CD4-positive, alpha-beta T cell (primary cell): ENCODE measurements at regions not wholly inside any gene's neighbourhood (a gene's known extent, or its start where the extent isn't known, plus 50 kb on each side); places are given as distances from the start of the nearest gene placed in this dataset.

Experiments
- ATAC-seq: fragments of 200-7000 bp; cut with Tn5 transposase; one replicate; pipeline ENCODE4 v1.10.0; 2022; ENCODE audit warnings: mild to moderate bottlenecking; ENCODE audit not compliant: poor library complexity
- CTCF ChIA-PET: fragments of 350-600 bp; sonication (Branson Sonifier 250); formaldehyde crosslinking; loops from one replicate; lab custom pipeline; 2021; ENCODE audit warnings: antibody characterized with exemption, inconsistent platforms; lab: Charles Lee
- POLR2A ChIA-PET: fragments of 350-600 bp; sonication (Branson Sonifier 250); formaldehyde crosslinking; loops from one replicate; lab custom pipeline; 2021; ENCODE audit warnings: antibody characterized with exemption, inconsistent platforms; lab: Charles Lee
- DNase-seq, 14 experiments: peaks; one replicate each; pipeline ENCODE4 v3.0.0-alpha.2; 2013 to 2020; ENCODE audit warnings: mixed read lengths in 2 of 14
- H3K27ac ChIP-seq, 2 donors: one replicate each; pipeline versions ENCODE4 v1.5.1 to v1.7.0; 2013; ENCODE audit warnings: low read length in 2 of 2, low read depth in 1 of 2, mild to moderate bottlenecking in 1 of 2
- H3K27me3 ChIP-seq, 2 experiments: 1 replicate in 1 of 2; 2 replicates in 1 of 2; pipeline versions ENCODE4 v1.6.1 to v1.7.0; 2013; ENCODE audit warnings: low read length in 2 of 2, control low read depth in 1 of 2, mild to moderate bottlenecking in 1 of 2, moderate library complexity in 1 of 2; ENCODE audit not compliant: insufficient read depth in 2 of 2, control insufficient read depth in 1 of 2
- H3K36me3 ChIP-seq: one replicate; pipeline ENCODE4 v1.6.1; 2013; ENCODE audit warnings: low read length, control low read depth; ENCODE audit not compliant: insufficient read depth
- H3K4me1 ChIP-seq: one replicate; pipeline ENCODE4 v1.6.1; 2013; ENCODE audit warnings: low read length, control low read depth; ENCODE audit not compliant: insufficient read depth
- H3K4me3 ChIP-seq: one replicate; pipeline ENCODE4 v1.5.1; 2013; ENCODE audit warnings: mild to moderate bottlenecking, low read length, moderate library complexity
- H3K9me3 ChIP-seq, 2 experiments: 1 replicate in 1 of 2; 2 replicates in 1 of 2; pipeline versions ENCODE4 v1.6.1 to v1.7.0; 2013; ENCODE audit warnings: low read length in 2 of 2, mild to moderate bottlenecking in 2 of 2, control low read depth in 1 of 2, moderate library complexity in 1 of 2; ENCODE audit not compliant: control insufficient read depth in 1 of 2, insufficient read depth in 1 of 2
- H3K27ac Mint-ChIP-seq: one replicate; pipeline ENCODE4 v1.8.0; 2020; ENCODE audit warnings: mixed read lengths
- H3K27me3 Mint-ChIP-seq: one replicate; pipeline ENCODE4 v1.8.0; 2021; ENCODE audit warnings: mixed read lengths
- H3K36me3 Mint-ChIP-seq: one replicate; pipeline ENCODE4 v1.8.0; 2021; ENCODE audit warnings: low read depth, mixed read lengths
- H3K4me1 Mint-ChIP-seq: one replicate; pipeline ENCODE4 v1.8.0; 2021; ENCODE audit warnings: low read depth, mixed read lengths
- H3K4me3 Mint-ChIP-seq: one replicate; pipeline ENCODE4 v1.8.0; 2020; ENCODE audit warnings: mild to moderate bottlenecking, mixed read lengths
- H3K9me3 Mint-ChIP-seq: one replicate; pipeline ENCODE4 v1.8.0; 2020; ENCODE audit warnings: mixed read lengths
- CTCF ChIP-seq: fragments of 200-600 bp; IDR thresholded peaks from one replicate; pipeline ENCODE4 v1.8.0; 2022; ENCODE audit warnings: antibody characterized with exemption, mild to moderate bottlenecking
- intact Hi-C, 2 experiments: fragments of 100-400 bp; cut with DNase I in 1 of 2; cut with micrococcal nuclease in 1 of 2; formaldehyde crosslinking; loops; one replicate each; pipeline versions ENCODE4 v1.15.1 to v1.9.0; 2023 to 2025; cut with DNase I, micrococcal nuclease

GRCh38 chr2:138871312-138871711 lies 91.1 kb upstream of the NXPH2 start:
- no peak overlapping the region for H3K4me3 Mint-ChIP-seq

GRCh38 chr2:138867341-138867740 lies 87.2 kb upstream of the NXPH2 start:
- Mint-ChIP-seq H3K27me3 (no peaks in the 10 kb centered on the region), H3K36me3 (no peaks in the 10 kb centered on the region), H3K27ac (no peak overlapping the region), H3K9me3 (no peaks in the 10 kb centered on the region), H3K4me1 (no peaks in the 10 kb centered on the region), H3K4me3 (no peak overlapping the region)
- ChIA-PET CTCF (no interaction called here), POLR2A (no interaction called here)
- Histone ChIP-seq H3K27ac (no peak overlapping the region), H3K9me3 (no peaks in the 10 kb centered on the region), H3K27me3 (no peaks in the 10 kb centered on the region), H3K36me3 (no peaks in the 10 kb centered on the region), H3K4me3 (no peak overlapping the region), H3K4me1 (no peaks in the 10 kb centered on the region)
- intact Hi-C loops, result no loop called here
- ATAC-seq (no peak), DNase-seq (no peak)
- no peak for TF ChIP-seq CTCF

More at GRCh38 chr2:138871312-138871711, 91.1 kb upstream of the NXPH2 start:
- no peaks in the 10 kb centered on the region for H3K27me3 Mint-ChIP-seq
- DNase-seq, result no peak
- ATAC-seq, result no peak
- no peak overlapping the region for H3K27ac Mint-ChIP-seq
- H3K9me3 Mint-ChIP-seq, result no peaks in the 10 kb centered on the region
- Histone ChIP-seq H3K27ac (no peak overlapping the region), H3K36me3 (no peaks in the 10 kb centered on the region), H3K4me1 (no peaks in the 10 kb centered on the region), H3K9me3 (no peaks in the 10 kb centered on the region), H3K27me3 (no peaks in the 10 kb centered on the region), H3K4me3 (no peak overlapping the region)
- CTCF ChIA-PET, result no interaction called here
- no peak for TF ChIP-seq CTCF
- no peaks in the 10 kb centered on the region for H3K36me3 Mint-ChIP-seq
- H3K4me1 Mint-ChIP-seq, result no peaks in the 10 kb centered on the region
- POLR2A ChIA-PET, result no interaction called here
- intact Hi-C loops, result no loop called here

GRCh38 chr2:138866797-138867196 lies 86.6 kb upstream of the NXPH2 start:
- CTCF ChIA-PET, result no interaction called here
- ATAC-seq, result no peak
- no peak for DNase-seq
- no peaks in the 10 kb centered on the region for H3K9me3 Mint-ChIP-seq
- H3K27ac ChIP-seq, result no peak overlapping the region
- H3K4me3 Mint-ChIP-seq, result no peak overlapping the region
- no peaks in the 10 kb centered on the region for H3K4me1 Mint-ChIP-seq
- no peaks in the 10 kb centered on the region for H3K9me3 ChIP-seq
- H3K36me3 ChIP-seq, result no peaks in the 10 kb centered on the region
- intact Hi-C loops, result no loop called here
- H3K36me3 Mint-ChIP-seq, result no peaks in the 10 kb centered on the region
- POLR2A ChIA-PET, result no interaction called here
- no peak for TF ChIP-seq CTCF
- no peaks in the 10 kb centered on the region for H3K4me1 ChIP-seq
- no peaks in the 10 kb centered on the region for H3K27me3 ChIP-seq
- no peak overlapping the region for H3K4me3 ChIP-seq
- no peak overlapping the region for H3K27ac Mint-ChIP-seq
- H3K27me3 Mint-ChIP-seq, result no peaks in the 10 kb centered on the region
